ENCODE measurements at regions not wholly inside any gene's neighbourhood (a gene's known extent, or its start where the extent isn't known, plus 50 kb on each side); places are given as distances from the start of the nearest gene placed in this dataset.

DNA sequence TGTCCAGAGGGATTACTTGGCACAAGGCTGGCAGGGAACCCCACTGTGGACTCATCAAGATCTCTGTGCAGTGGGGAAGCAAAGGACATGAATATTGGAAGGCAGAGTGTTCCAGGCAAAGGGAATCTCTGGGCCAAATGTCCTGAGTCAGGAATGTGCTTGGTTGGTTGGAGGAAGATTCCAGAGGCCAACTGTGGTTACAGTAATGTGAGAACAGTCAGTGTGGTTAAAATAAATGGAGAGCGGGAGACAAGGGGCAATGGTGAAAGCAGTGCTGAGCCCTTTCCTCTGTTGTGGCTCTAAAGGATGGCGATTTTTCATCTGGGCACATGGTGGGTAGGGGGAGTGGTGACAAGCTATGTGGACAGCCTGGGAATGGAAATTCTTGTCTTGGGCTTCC lies 948.2 kb downstream of the BCL11B start:
- intact Hi-C loops (cut with micrococcal nuclease; ENCODE audit: unreplicated experiment), result no loop called here
- Mint-ChIP-seq H3K4me1 (ENCODE audit: low read depth, unreplicated experiment) (no peaks in the 10 kb centered on the region), H3K27ac (ENCODE audit: unreplicated experiment) (no peak overlapping the region), H3K36me3 (ENCODE audit: insufficient read depth, unreplicated experiment) (no peaks in the 10 kb centered on the region), H3K27me3 (ENCODE audit: insufficient read depth, unreplicated experiment) (no peaks in the 10 kb centered on the region), H3K9me3 (ENCODE audit: unreplicated experiment) (peaks cover 8% of the 10 kb centered on the region), H3K4me3 (ENCODE audit: unreplicated experiment) (no peak overlapping the region)
- Histone ChIP-seq H3K4me1 (no peaks in the 10 kb centered on the region), H3K9me3 (no peaks in the 10 kb centered on the region), H3K36me3 (ENCODE audit: control insufficient read depth, insufficient read depth, low read length) (no peaks in the 10 kb centered on the region), H3K4me3 (ENCODE audit: low read depth, low read length) (no peak overlapping the region), H3K27me3 (replicated peaks; ENCODE audit: control insufficient read depth, insufficient read depth, low read length) (no peaks in the 10 kb centered on the region)
- DNase-seq, result no peak
- CTCF ChIA-PET, result no interaction called here
- TF ChIP-seq CTCF (IDR thresholded peaks at IDR 0.05; ENCODE audit: insufficient read depth in 1 of 2, low read depth in 1 of 2, low read length in 1 of 2, severe bottlenecking in 1 of 2, unreplicated experiment in 1 of 2), result no peak
- POLR2A ChIA-PET, result no interaction called here
- no TSS peak for BruUV-seq (replicated peaks)

DNA sequence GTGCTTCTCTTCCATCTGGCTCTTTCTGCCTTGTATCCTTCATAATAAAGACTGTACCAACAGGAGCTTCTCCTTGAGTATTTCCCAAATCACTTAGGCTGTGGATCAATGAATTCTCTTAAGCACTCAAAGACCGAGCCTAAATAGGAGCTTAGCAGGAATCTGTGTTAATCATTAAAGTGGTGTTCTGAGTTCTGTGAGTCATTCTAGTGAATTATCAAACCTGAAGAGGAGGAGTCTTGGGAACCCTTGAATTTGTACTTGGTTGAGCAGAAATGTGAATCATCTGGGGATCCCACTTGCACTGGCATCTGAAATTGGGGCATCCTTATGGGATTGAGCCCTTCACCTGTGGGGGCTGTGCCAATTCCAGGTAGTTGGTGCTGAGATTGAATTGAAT lies 946.2 kb downstream of the BCL11B start:
- Mint-ChIP-seq H3K9me3 (ENCODE audit: unreplicated experiment) (peaks cover 12% of the 10 kb centered on the region), H3K27me3 (ENCODE audit: insufficient read depth, unreplicated experiment) (no peaks in the 10 kb centered on the region), H3K4me3 (ENCODE audit: unreplicated experiment) (no peak overlapping the region), H3K27ac (ENCODE audit: unreplicated experiment) (no peak overlapping the region), H3K36me3 (ENCODE audit: insufficient read depth, unreplicated experiment) (no peaks in the 10 kb centered on the region), H3K4me1 (ENCODE audit: low read depth, unreplicated experiment) (no peaks in the 10 kb centered on the region)
- no peak for TF ChIP-seq CTCF (IDR thresholded peaks at IDR 0.05; ENCODE audit: insufficient read depth in 1 of 2, low read depth in 1 of 2, low read length in 1 of 2, severe bottlenecking in 1 of 2, unreplicated experiment in 1 of 2)
- Histone ChIP-seq H3K4me1 (no peaks in the 10 kb centered on the region), H3K36me3 (ENCODE audit: control insufficient read depth, insufficient read depth, low read length) (no peaks in the 10 kb centered on the region), H3K4me3 (ENCODE audit: low read depth, low read length) (no peak overlapping the region), H3K9me3 (no peaks in the 10 kb centered on the region), H3K27me3 (replicated peaks; ENCODE audit: control insufficient read depth, insufficient read depth, low read length) (no peaks in the 10 kb centered on the region)
- intact Hi-C loops (cut with micrococcal nuclease; ENCODE audit: unreplicated experiment), result no loop called here
- no peak for DNase-seq
- POLR2A ChIA-PET, result no interaction called here
- CTCF ChIA-PET, result no interaction called here
- BruUV-seq (replicated peaks), result no TSS peak

- Mint-ChIP-seq H3K36me3 (ENCODE audit: insufficient read depth, unreplicated experiment) (no peaks in the 10 kb centered on the region), H3K4me1 (ENCODE audit: low read depth, unreplicated experiment) (no peaks in the 10 kb centered on the region), H3K27me3 (ENCODE audit: insufficient read depth, unreplicated experiment) (no peaks in the 10 kb centered on the region), H3K9me3 (ENCODE audit: unreplicated experiment) (peaks cover 12% of the 10 kb centered on the region), H3K27ac (ENCODE audit: unreplicated experiment) (no peak overlapping the region), H3K4me3 (ENCODE audit: unreplicated experiment) (no peak overlapping the region)
- intact Hi-C loops (cut with micrococcal nuclease; ENCODE audit: unreplicated experiment), result no loop called here
- Histone ChIP-seq H3K4me1 (no peaks in the 10 kb centered on the region), H3K4me3 (ENCODE audit: low read depth, low read length) (no peak overlapping the region), H3K36me3 (ENCODE audit: control insufficient read depth, insufficient read depth, low read length) (no peaks in the 10 kb centered on the region), H3K27me3 (replicated peaks; ENCODE audit: control insufficient read depth, insufficient read depth, low read length) (no peaks in the 10 kb centered on the region), H3K9me3 (no peaks in the 10 kb centered on the region)
- no TSS peak for BruUV-seq (replicated peaks)
- no peak for TF ChIP-seq CTCF (IDR thresholded peaks at IDR 0.05; ENCODE audit: insufficient read depth in 1 of 2, low read depth in 1 of 2, low read length in 1 of 2, severe bottlenecking in 1 of 2, unreplicated experiment in 1 of 2)
- CTCF ChIA-PET, result no interaction called here
- no peak for DNase-seq
- POLR2A ChIA-PET, result no interaction called here
Observed at GRCh38 chr14:98328496-98328895, 943.5 kb downstream of the BCL11B start.

Measured in Caco-2 (cell line).